Prostate gland (tissue), 2 donors: ENCODE measurements at regions not wholly inside any gene's neighbourhood (a gene's known extent, or its start where the extent isn't known, plus 50 kb on each side); places are given as distances from the start of the nearest gene placed in this dataset.
"Not testable (repeated sequence)": the region's sequence is repeated elsewhere in the genome, so short reads cannot be mapped to it uniquely, and the experiment has no call there.

Experiments used
- CTCF ChIP-seq, 4 experiments: fragments of 200-600 bp in 2 of 4; fragments of 450-650 bp in 2 of 4; sonication (generic) in 2 of 4; IDR thresholded peaks; 1 replicate in 3 of 4; 2 replicates in 1 of 4; pipeline ENCODE4 v1.5.1; 2016 to 2019; ENCODE audit warnings: antibody characterized with exemption in 4 of 4, mild to moderate bottlenecking in 2 of 4, moderate library complexity in 2 of 4
- POLR2A ChIP-seq: fragments of 450-650 bp; IDR thresholded peaks from one replicate; pipeline ENCODE4 v1.6.1; 2016; ENCODE audit warnings: antibody characterized with exemption, mild to moderate bottlenecking

GRCh38 chr6:121797598-121797997 lies 362.2 kb downstream of the GJA1 start:
- TF ChIP-seq CTCF (IDR thresholded peaks at IDR 0.05); POLR2A: not testable (repeated sequence)
